Panc1 (cell line): ENCODE measurements at regions not wholly inside any gene's neighbourhood (a gene's known extent, or its start where the extent isn't known, plus 50 kb on each side); places are given as distances from the start of the nearest gene placed in this dataset.

Experiments
- ATAC-seq: fragments of 200-7000 bp; cut with Tn5 transposase; 2 replicates; pipeline ENCODE4 v1.9.1; 2020; ENCODE audit warnings: mild to moderate bottlenecking, moderate library complexity
- BruUV-seq: library from RNA; stranded (reverse); fragments of 400-500 nt; replicated peaks from 2 replicates; lab custom pipeline; 2021; lab: Mats Ljungman, UMichigan
- CTCF ChIA-PET: fragments of 300-600 bp; sonication (Branson Sonifier 250); formaldehyde crosslinking; loops from one replicate; lab custom pipeline; 2022; ENCODE audit warnings: antibody characterized with exemption; lab: Charles Lee
- POLR2A ChIA-PET: fragments of 300-600 bp; sonication (Branson Sonifier 250); formaldehyde crosslinking; loops from one replicate; lab custom pipeline; 2022; ENCODE audit warnings: antibody characterized with exemption; lab: Charles Lee
- DNase-seq: peaks from one replicate; pipeline ENCODE4 v3.0.0-alpha.2; 2010; ENCODE audit warnings: low read depth, low spot score
- H3K27ac ChIP-seq: 2 replicates; pipeline ENCODE4 v1.5.1; 2011; ENCODE audit warnings: mild to moderate bottlenecking, low read length, inconsistent platforms
- H3K27me3 ChIP-seq: fragments of 200-500 bp; sonication (Bioruptor generic); 2 replicates; pipeline ENCODE4 v1.6.0; 2014; ENCODE audit warnings: low read length, inconsistent platforms; ENCODE audit not compliant: control insufficient read depth, insufficient read depth
- H3K36me3 ChIP-seq: fragments of 200-500 bp; sonication (Bioruptor generic); 2 replicates; pipeline ENCODE4 v1.5.1; 2014; ENCODE audit warnings: inconsistent platforms, mild to moderate bottlenecking, low read length, moderate library complexity; ENCODE audit not compliant: control insufficient read depth, insufficient read depth
- H3K4me1 ChIP-seq: 2 replicates; pipeline ENCODE4 v1.5.1; 2011; ENCODE audit warnings: inconsistent platforms, mild to moderate bottlenecking, low read length, moderate library complexity; ENCODE audit not compliant: control insufficient read depth, insufficient read depth
- H3K4me3 ChIP-seq, 2 experiments: 2 replicates each; pipeline ENCODE4 v1.5.1; 2011 to 2012; ENCODE audit warnings: low read depth in 2 of 2, low read length in 2 of 2, mild to moderate bottlenecking in 2 of 2, inconsistent platforms in 1 of 2, moderate library complexity in 1 of 2
- H3K9me3 ChIP-seq: fragments of 200-500 bp; sonication (Bioruptor generic); 2 replicates; pipeline ENCODE4 v1.5.1; 2014; ENCODE audit warnings: low read depth, mild to moderate bottlenecking, inconsistent platforms, low read length, moderate library complexity; ENCODE audit not compliant: control insufficient read depth, insufficient read depth
- POLR2AphosphoS5 ChIP-seq: IDR thresholded peaks from 2 replicates; pipeline ENCODE4 v1.6.1; 2012; ENCODE audit warnings: mild to moderate bottlenecking, low read depth, low read length, moderate library complexity
- SIN3A ChIP-seq: IDR thresholded peaks from 2 replicates; pipeline ENCODE4 v1.6.1; 2012; ENCODE audit warnings: low read depth, mild to moderate bottlenecking, low read length, moderate library complexity, borderline replicate concordance; ENCODE audit not compliant: insufficient read depth
- TCF7L2 ChIP-seq: IDR thresholded peaks from 2 replicates; pipeline ENCODE4 v1.6.1; 2011; ENCODE audit warnings: mild to moderate bottlenecking, low read depth, low read length, inconsistent platforms
- in situ Hi-C: cut with HindIII; loops from 2 replicates; pipeline ENCODE4 v1.10.0; 2016; ENCODE audit warnings: low sequenced_read_pairs, low pct_unique_long_range_greater_than_20kb
- intact Hi-C: fragments of 100-400 bp; cut with micrococcal nuclease; formaldehyde crosslinking; loops from one replicate; pipeline ENCODE4 v1.10.0; 2022; ENCODE audit not compliant: unreplicated experiment
- TF ChIP-seq, protein P1 (sequence below), 2 experiments: IDR thresholded peaks; 2 replicates each; pipeline ENCODE4 v1.6.1; 2011 to 2012; ENCODE audit warnings: low read depth in 2 of 2, control low read depth in 1 of 2, low read length in 1 of 2, mild to moderate bottlenecking in 1 of 2, moderate library complexity in 1 of 2; ENCODE audit not compliant: insufficient read depth in 1 of 2
- TF ChIP-seq, protein P2 (sequence below): fragments of 450-650 bp; IDR thresholded peaks from 2 replicates; pipeline ENCODE4 v1.5.1; 2017; ENCODE audit warnings: mild to moderate bottlenecking

DNA sequence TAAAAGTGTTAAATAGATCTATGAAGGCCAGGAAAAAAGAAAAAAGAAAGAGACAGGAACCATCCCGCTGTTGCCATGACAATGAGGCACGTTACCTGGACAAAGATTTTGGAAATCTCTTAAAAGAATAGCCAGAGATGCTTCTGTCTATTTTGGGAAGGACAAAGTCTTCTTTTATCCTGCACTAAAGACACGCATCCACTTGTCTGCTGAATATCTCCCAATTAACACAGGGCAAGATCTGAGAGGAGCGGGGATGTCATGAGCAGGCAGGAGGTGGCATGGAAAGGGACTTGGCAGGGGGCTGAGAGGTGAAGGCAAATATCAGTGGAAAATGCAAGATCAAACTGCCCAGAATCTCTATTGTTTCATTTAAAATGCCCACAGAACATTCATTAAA lies 153.8 kb upstream of the BLID start:
- Histone ChIP-seq H3K36me3 (no peaks in the 10 kb centered on the region), H3K27me3 (peaks cover 8% of the 10 kb centered on the region; the same call in 1 of the 2 replicates), H3K9me3 (no peaks in the 10 kb centered on the region), H3K27ac (no peak overlapping the region), H3K4me3 (no peak overlapping the region), H3K4me1 (no peaks in the 10 kb centered on the region)
- POLR2A ChIA-PET, result interaction anchor here (0.7 kb wide), 1 partner anchor 53 kb away, joined by 3 read pairs; no protein-coding TSS in a partner anchor
- intact Hi-C loops (no loop called here), in situ Hi-C loops (no loop called here)
- TF ChIP-seq, protein P1, sequence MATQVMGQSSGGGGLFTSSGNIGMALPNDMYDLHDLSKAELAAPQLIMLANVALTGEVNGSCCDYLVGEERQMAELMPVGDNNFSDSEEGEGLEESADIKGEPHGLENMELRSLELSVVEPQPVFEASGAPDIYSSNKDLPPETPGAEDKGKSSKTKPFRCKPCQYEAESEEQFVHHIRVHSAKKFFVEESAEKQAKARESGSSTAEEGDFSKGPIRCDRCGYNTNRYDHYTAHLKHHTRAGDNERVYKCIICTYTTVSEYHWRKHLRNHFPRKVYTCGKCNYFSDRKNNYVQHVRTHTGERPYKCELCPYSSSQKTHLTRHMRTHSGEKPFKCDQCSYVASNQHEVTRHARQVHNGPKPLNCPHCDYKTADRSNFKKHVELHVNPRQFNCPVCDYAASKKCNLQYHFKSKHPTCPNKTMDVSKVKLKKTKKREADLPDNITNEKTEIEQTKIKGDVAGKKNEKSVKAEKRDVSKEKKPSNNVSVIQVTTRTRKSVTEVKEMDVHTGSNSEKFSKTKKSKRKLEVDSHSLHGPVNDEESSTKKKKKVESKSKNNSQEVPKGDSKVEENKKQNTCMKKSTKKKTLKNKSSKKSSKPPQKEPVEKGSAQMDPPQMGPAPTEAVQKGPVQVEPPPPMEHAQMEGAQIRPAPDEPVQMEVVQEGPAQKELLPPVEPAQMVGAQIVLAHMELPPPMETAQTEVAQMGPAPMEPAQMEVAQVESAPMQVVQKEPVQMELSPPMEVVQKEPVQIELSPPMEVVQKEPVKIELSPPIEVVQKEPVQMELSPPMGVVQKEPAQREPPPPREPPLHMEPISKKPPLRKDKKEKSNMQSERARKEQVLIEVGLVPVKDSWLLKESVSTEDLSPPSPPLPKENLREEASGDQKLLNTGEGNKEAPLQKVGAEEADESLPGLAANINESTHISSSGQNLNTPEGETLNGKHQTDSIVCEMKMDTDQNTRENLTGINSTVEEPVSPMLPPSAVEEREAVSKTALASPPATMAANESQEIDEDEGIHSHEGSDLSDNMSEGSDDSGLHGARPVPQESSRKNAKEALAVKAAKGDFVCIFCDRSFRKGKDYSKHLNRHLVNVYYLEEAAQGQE (IDR thresholded peaks at IDR 0.05; ENCODE audit: insufficient read depth in 1 of 2, low read depth in 2 of 2, low read length in 1 of 2), result no peak
- TF ChIP-seq SIN3A, result no peak
- BruUV-seq, result no TSS peak
- CTCF ChIA-PET, result no interaction called here
- ATAC-seq (no peak), DNase-seq (no peak)

DNA sequence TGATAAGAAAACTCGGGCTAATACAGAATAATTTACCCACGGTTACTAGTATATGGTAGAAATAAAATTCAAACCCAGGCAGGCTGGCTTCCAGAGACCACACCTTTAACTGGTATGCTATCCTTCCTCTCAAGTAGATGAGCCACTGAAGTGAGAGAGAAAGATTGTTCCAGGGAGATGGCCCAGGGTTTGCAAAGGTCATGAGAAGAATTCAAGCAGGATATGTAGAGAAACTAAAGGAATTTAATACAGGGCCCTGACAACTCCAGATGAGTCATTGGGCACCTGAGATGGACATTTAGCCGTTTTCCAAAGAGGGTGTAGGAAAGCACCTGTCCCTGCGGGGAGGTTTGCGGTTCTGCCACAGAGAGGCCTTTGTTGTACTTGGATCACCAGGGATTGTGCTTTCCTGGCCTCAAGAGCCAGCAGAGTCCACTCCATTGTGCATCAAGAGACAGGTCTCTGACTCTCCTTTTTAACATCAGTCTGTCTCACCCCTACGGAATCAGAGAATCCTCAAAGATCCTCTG lies 152.7 kb upstream of the BLID start:
- Histone ChIP-seq H3K4me3 (no peak overlapping the region), H3K27ac (no peak overlapping the region), H3K36me3 (no peaks in the 10 kb centered on the region), H3K4me1 (no peaks in the 10 kb centered on the region), H3K27me3 (peaks cover 8% of the 10 kb centered on the region; the same call in 1 of the 2 replicates), H3K9me3 (no peaks in the 10 kb centered on the region)
- intact Hi-C loops, result no loop called here
- TF ChIP-seq TCF7L2 (no peak), POLR2AphosphoS5 (no peak), SIN3A (no peak)
- TF ChIP-seq, protein P1 (IDR thresholded peaks at IDR 0.05; ENCODE audit: insufficient read depth in 1 of 2, low read depth in 2 of 2, low read length in 1 of 2), result no peak
- TF ChIP-seq, protein P2, sequence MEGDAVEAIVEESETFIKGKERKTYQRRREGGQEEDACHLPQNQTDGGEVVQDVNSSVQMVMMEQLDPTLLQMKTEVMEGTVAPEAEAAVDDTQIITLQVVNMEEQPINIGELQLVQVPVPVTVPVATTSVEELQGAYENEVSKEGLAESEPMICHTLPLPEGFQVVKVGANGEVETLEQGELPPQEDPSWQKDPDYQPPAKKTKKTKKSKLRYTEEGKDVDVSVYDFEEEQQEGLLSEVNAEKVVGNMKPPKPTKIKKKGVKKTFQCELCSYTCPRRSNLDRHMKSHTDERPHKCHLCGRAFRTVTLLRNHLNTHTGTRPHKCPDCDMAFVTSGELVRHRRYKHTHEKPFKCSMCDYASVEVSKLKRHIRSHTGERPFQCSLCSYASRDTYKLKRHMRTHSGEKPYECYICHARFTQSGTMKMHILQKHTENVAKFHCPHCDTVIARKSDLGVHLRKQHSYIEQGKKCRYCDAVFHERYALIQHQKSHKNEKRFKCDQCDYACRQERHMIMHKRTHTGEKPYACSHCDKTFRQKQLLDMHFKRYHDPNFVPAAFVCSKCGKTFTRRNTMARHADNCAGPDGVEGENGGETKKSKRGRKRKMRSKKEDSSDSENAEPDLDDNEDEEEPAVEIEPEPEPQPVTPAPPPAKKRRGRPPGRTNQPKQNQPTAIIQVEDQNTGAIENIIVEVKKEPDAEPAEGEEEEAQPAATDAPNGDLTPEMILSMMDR, result no peak
- no peak for ATAC-seq
- CTCF ChIA-PET, result no interaction called here
- POLR2A ChIA-PET, result no interaction called here
- BruUV-seq, result no TSS peak
- no peak for DNase-seq
- in situ Hi-C loops, result no loop called here
